Mesendoderm (in vitro differentiated cells): ENCODE measurements at regions not wholly inside any gene's neighbourhood (a gene's known extent, or its start where the extent isn't known, plus 50 kb on each side); places are given as distances from the start of the nearest gene placed in this dataset.
A peak's percentile ranks its signal among the peaks of the same experiment; 100 is the strongest.

ENCODE experiments used
- DNase-seq: peaks from one replicate; pipeline ENCODE4 v3.0.0; 2013
- H2AK5ac ChIP-seq: 2 replicates; pipeline ENCODE4 v1.6.1; 2013; ENCODE audit warnings: low read length, inconsistent platforms
- H2BK120ac ChIP-seq: 2 replicates; pipeline ENCODE4 v1.6.1; 2013; ENCODE audit warnings: low read depth, mild to moderate bottlenecking, low read length, moderate library complexity, mixed read lengths
- H2BK15ac ChIP-seq: replicated peaks from 2 replicates; pipeline ENCODE4 v1.6.1; 2013; ENCODE audit warnings: low read depth, mild to moderate bottlenecking, moderate library complexity
- H2BK5ac ChIP-seq: 2 replicates; pipeline ENCODE4 v1.6.1; 2013; ENCODE audit warnings: low read length, inconsistent platforms
- H3K18ac ChIP-seq: 2 replicates; pipeline ENCODE4 v1.6.1; 2013; ENCODE audit warnings: mild to moderate bottlenecking, low read length, mixed read lengths
- H3K23ac ChIP-seq: one replicate; pipeline ENCODE4 v1.6.1; 2013; ENCODE audit warnings: low read length
- H3K27ac ChIP-seq: 2 replicates; pipeline ENCODE4 v1.5.1; 2013; ENCODE audit warnings: low read depth, mild to moderate bottlenecking, inconsistent platforms, low read length, moderate library complexity
- H3K27me3 ChIP-seq: 2 replicates; pipeline ENCODE4 v1.6.1; 2013; ENCODE audit warnings: low read length, control low read depth, mild to moderate bottlenecking, inconsistent platforms; ENCODE audit not compliant: insufficient read depth, poor library complexity
- H3K36me3 ChIP-seq: 2 replicates; pipeline ENCODE4 v1.6.1; 2013; ENCODE audit warnings: low read length, inconsistent platforms; ENCODE audit not compliant: control insufficient read depth, insufficient read depth
- H3K4ac ChIP-seq: one replicate; pipeline ENCODE4 v1.6.1; 2013; ENCODE audit warnings: low read depth, mild to moderate bottlenecking, low read length, moderate library complexity
- H3K4me1 ChIP-seq: 2 replicates; pipeline ENCODE4 v1.6.1; 2013; ENCODE audit warnings: low read depth, low read length, inconsistent platforms; ENCODE audit not compliant: control insufficient read depth
- H3K4me2 ChIP-seq: 2 replicates; pipeline ENCODE4 v1.6.1; 2013; ENCODE audit warnings: low read length
- H3K4me3 ChIP-seq: 2 replicates; pipeline ENCODE4 v1.5.1; 2013; ENCODE audit warnings: mild to moderate bottlenecking, low read length
- H3K56ac ChIP-seq: one replicate; pipeline ENCODE4 v1.6.1; 2013; ENCODE audit warnings: low read length
- H3K79me1 ChIP-seq: 2 replicates; pipeline ENCODE4 v1.6.1; 2013; ENCODE audit warnings: low read length, inconsistent platforms
- H3K79me2 ChIP-seq: 2 replicates; pipeline ENCODE4 v1.6.1; 2013; ENCODE audit warnings: mild to moderate bottlenecking, low read length; ENCODE audit not compliant: control insufficient read depth, insufficient read depth
- H3K9ac ChIP-seq: 2 replicates; pipeline ENCODE4 v1.6.1; 2013; ENCODE audit warnings: low read length, inconsistent platforms
- H4K5ac ChIP-seq: one replicate; pipeline ENCODE4 v1.6.1; 2013; ENCODE audit warnings: low read length
- H4K8ac ChIP-seq: one replicate; pipeline ENCODE4 v1.6.1; 2013; ENCODE audit warnings: low read depth, mild to moderate bottlenecking, control low read depth, low read length, moderate library complexity
- WGBS: extraction: QIAGEN DNeasy Blood & Tissue Kit; methylation state at CpG from one replicate; pipeline ENCODE4 v1.1.7; 2013; ENCODE audit warnings: low lambda C conversion rate, missing lambda C conversion rate; ENCODE audit not compliant: insufficient coverage; ENCODE audit errors: extremely low coverage; 5-methylcytosine and 5-hydroxymethylcytosine counted together

- Histone ChIP-seq H2AK5ac (no peak overlapping the region), H3K23ac (no peak overlapping the region), H4K5ac (no peak overlapping the region), H3K4me1 (peaks cover 2% of the 10 kb centered on the region), H3K36me3 (no peaks in the 10 kb centered on the region), H3K56ac (no peak overlapping the region), H3K4me2 (no peak overlapping the region), H2BK15ac (no peak overlapping the region), H2BK5ac (no peak overlapping the region), H3K18ac (no peak overlapping the region), H3K27ac (no peak overlapping the region), H2BK120ac (no peak overlapping the region), H3K27me3 (no peaks in the 10 kb centered on the region), H3K4ac (no peak overlapping the region), H3K4me3 (no peak overlapping the region), H3K79me1 (no peaks in the 10 kb centered on the region), H3K9ac (no peak overlapping the region), H4K8ac (no peak overlapping the region), H3K79me2 (no peaks in the 10 kb centered on the region)
- WGBS = no CpG with 5 or more reads among the region's 4 CpGs
- DNase-seq = peak; percentile 46
Observed at GRCh38 chr12:11513288-11513687, 117.9 kb upstream of the PRB2 start.

- Histone ChIP-seq H3K4me2 (no peak overlapping the region), H3K27ac (no peak overlapping the region), H2BK5ac (no peak overlapping the region), H3K79me1 (no peaks in the 10 kb centered on the region), H3K4ac (no peak overlapping the region), H3K56ac (no peak overlapping the region), H3K4me3 (no peak overlapping the region), H3K9ac (no peak overlapping the region), H3K36me3 (no peaks in the 10 kb centered on the region), H3K18ac (no peak overlapping the region), H3K79me2 (no peaks in the 10 kb centered on the region), H4K8ac (no peak overlapping the region), H2BK120ac (no peak overlapping the region), H2BK15ac (no peak overlapping the region), H3K4me1 (no peaks in the 10 kb centered on the region), H2AK5ac (no peak overlapping the region), H4K5ac (no peak overlapping the region), H3K23ac (no peak overlapping the region), H3K27me3 (no peaks in the 10 kb centered on the region)
- DNase-seq = no peak
- no CpG with 5 or more reads among the region's 6 CpGs for WGBS
Observed at GRCh38 chr12:11517080-11517479, 121.7 kb upstream of the PRB2 start.

- Histone ChIP-seq H4K5ac (no peak overlapping the region), H3K23ac (no peak overlapping the region), H3K27ac (no peak overlapping the region), H3K18ac (no peak overlapping the region), H3K36me3 (no peaks in the 10 kb centered on the region), H2BK120ac (no peak overlapping the region), H3K79me1 (no peaks in the 10 kb centered on the region), H3K79me2 (no peaks in the 10 kb centered on the region), H2AK5ac (no peak overlapping the region), H3K4ac (no peak overlapping the region), H2BK15ac (no peak overlapping the region), H3K27me3 (no peaks in the 10 kb centered on the region), H3K4me3 (no peak overlapping the region), H3K9ac (no peak overlapping the region), H2BK5ac (no peak overlapping the region), H3K4me2 (no peak overlapping the region), H3K4me1 (no peaks in the 10 kb centered on the region), H3K56ac (no peak overlapping the region), H4K8ac (no peak overlapping the region)
- no peak for DNase-seq
- WGBS = no CpG with 5 or more reads among the region's 1 CpG
Observed at GRCh38 chr12:11524446-11524845, 125.0 kb upstream of the ETV6 start.

GRCh38 chr12:11534064-11534463 lies 115.4 kb upstream of the ETV6 start:
- no peak overlapping the region for H3K4ac ChIP-seq
- H2BK15ac ChIP-seq = no peak overlapping the region
- H3K9ac ChIP-seq = no peak overlapping the region
- H3K56ac ChIP-seq = no peak overlapping the region
- no peaks in the 10 kb centered on the region for H3K79me1 ChIP-seq
- H3K36me3 ChIP-seq = no peaks in the 10 kb centered on the region
- no peak overlapping the region for H3K18ac ChIP-seq
- no peak overlapping the region for H3K4me3 ChIP-seq
- H2BK5ac ChIP-seq = no peak overlapping the region
- H2AK5ac ChIP-seq = no peak overlapping the region
- no peak for DNase-seq
- no peaks in the 10 kb centered on the region for H3K27me3 ChIP-seq
- no peak overlapping the region for H3K4me2 ChIP-seq
- no peak overlapping the region for H2BK120ac ChIP-seq
- no peaks in the 10 kb centered on the region for H3K4me1 ChIP-seq
- no peak overlapping the region for H4K5ac ChIP-seq
- no peaks in the 10 kb centered on the region for H3K79me2 ChIP-seq
- H3K27ac ChIP-seq = no peak overlapping the region
- H4K8ac ChIP-seq = no peak overlapping the region
- H3K23ac ChIP-seq = no peak overlapping the region

GRCh38 chr12:11535127-11535526 lies 114.3 kb upstream of the ETV6 start:
- Histone ChIP-seq H3K36me3 (no peaks in the 10 kb centered on the region), H3K27ac (no peak overlapping the region), H3K79me2 (no peaks in the 10 kb centered on the region), H3K9ac (no peak overlapping the region), H2BK120ac (no peak overlapping the region), H3K56ac (no peak overlapping the region), H2BK15ac (no peak overlapping the region), H3K4ac (no peak overlapping the region), H3K4me3 (no peak overlapping the region), H3K4me1 (no peaks in the 10 kb centered on the region), H3K27me3 (no peaks in the 10 kb centered on the region), H3K23ac (no peak overlapping the region), H3K18ac (no peak overlapping the region), H3K79me1 (no peaks in the 10 kb centered on the region), H3K4me2 (no peak overlapping the region), H2BK5ac (no peak overlapping the region), H4K8ac (no peak overlapping the region), H2AK5ac (no peak overlapping the region), H4K5ac (no peak overlapping the region)
- WGBS = no CpG with 5 or more reads among the region's 4 CpGs
- DNase-seq = no peak

- Histone ChIP-seq H4K5ac (no peak overlapping the region), H2BK120ac (no peak overlapping the region), H3K79me1 (no peaks in the 10 kb centered on the region), H3K27ac (no peak overlapping the region), H3K18ac (no peak overlapping the region), H3K4me2 (no peak overlapping the region), H3K23ac (no peak overlapping the region), H3K4me3 (no peak overlapping the region), H3K4me1 (no peaks in the 10 kb centered on the region), H4K8ac (no peak overlapping the region), H3K36me3 (no peaks in the 10 kb centered on the region), H3K79me2 (no peaks in the 10 kb centered on the region), H3K27me3 (no peaks in the 10 kb centered on the region), H3K56ac (no peak overlapping the region), H2BK5ac (no peak overlapping the region), H2AK5ac (no peak overlapping the region), H3K9ac (no peak overlapping the region), H2BK15ac (no peak overlapping the region), H3K4ac (no peak overlapping the region)
- WGBS = no CpG with 5 or more reads among the region's 3 CpGs
- DNase-seq = no peak
Observed at GRCh38 chr12:11539156-11539555, 110.3 kb upstream of the ETV6 start.
